GM19463 (cell line): ENCODE measurements at regions not wholly inside any gene's neighbourhood (a gene's known extent, or its start where the extent isn't known, plus 50 kb on each side); places are given as distances from the start of the nearest gene placed in this dataset.

ENCODE experiments used
- ATAC-seq: cut with Tn5 transposase; IDR thresholded peaks from one replicate; pipeline ENCODE4 v1.9.1; 2021; ENCODE audit warnings: mild to moderate bottlenecking, moderate library complexity; ENCODE audit not compliant: unreplicated experiment

GRCh38 chr5:141753143-141753970 lies 71.3 kb upstream of the ARAP3 start:
- no peak for ATAC-seq

- peak; percentile 71 for ATAC-seq
These were observed 65.4 kb upstream of the ARAP3 start for GRCh38 chr5:141747152-141748141.

- ATAC-seq: no peak
These were observed 64.4 kb upstream of the ARAP3 start for GRCh38 chr5:141746395-141746794.

- ATAC-seq: no peak
These were observed 63.4 kb upstream of the ARAP3 start for GRCh38 chr5:141745390-141745789.

GRCh38 chr5:141743866-141744272 lies 61.8 kb upstream of the ARAP3 start:
- ATAC-seq: no peak

GRCh38 chr5:141742866-141743851 lies 61.1 kb upstream of the ARAP3 start:
- no peak for ATAC-seq

- ATAC-seq: no peak
These were observed 60.1 kb upstream of the ARAP3 start for GRCh38 chr5:141742144-141742543.

GRCh38 chr5:141740885-141741284 lies 58.9 kb upstream of the ARAP3 start:
- no peak for ATAC-seq

- ATAC-seq: no peak
These were observed 55.5 kb upstream of the ARAP3 start for GRCh38 chr5:141737535-141737934.

- ATAC-seq: no peak
These were observed 53.8 kb upstream of the ARAP3 start for GRCh38 chr5:141735823-141736222.

GRCh38 chr5:141734501-141735229 lies 52.6 kb upstream of the ARAP3 start:
- no peak for ATAC-seq

GRCh38 chr5:141733198-141733597 lies 51.2 kb upstream of the ARAP3 start:
- ATAC-seq: no peak

GRCh38 chr5:141732417-141732816 lies 50.4 kb upstream of the ARAP3 start:
- ATAC-seq: no peak
